K562 (cell line): ENCODE measurements at regions not wholly inside any gene's neighbourhood (a gene's known extent, or its start where the extent isn't known, plus 50 kb on each side); places are given as distances from the start of the nearest gene placed in this dataset.

ENCODE experiments used
- ATF2 ChIP-seq: sonication (generic); formaldehyde crosslinking; IDR thresholded peaks from 2 replicates; pipeline ENCODE4 v1.8.1; 2022; ENCODE audit warnings: missing genetic modification reagents
- ATF6 ChIP-seq: sonication (generic); formaldehyde crosslinking; IDR thresholded peaks from 2 replicates; pipeline ENCODE4 v1.4.0; 2020; ENCODE audit warnings: mild to moderate bottlenecking, missing genetic modification reagents
- GTF3C2 ChIP-seq: IDR thresholded peaks from 3 replicates; pipeline ENCODE4 v1.6.1; 2011; ENCODE audit warnings: borderline replicate concordance, mild to moderate bottlenecking, moderate library complexity; ENCODE audit not compliant: insufficient read length; ENCODE audit errors: extremely low read depth
- HINFP ChIP-seq: fragments of 450-650 bp; conservative IDR thresholded peaks from 2 replicates; pipeline ENCODE4 v1.6.1; 2016; ENCODE audit warnings: missing genetic modification characterization, low read depth, mild to moderate bottlenecking, control low read depth, missing compliant biosample characterization
- HMGN3 ChIP-seq: IDR thresholded peaks from 2 replicates; pipeline ENCODE4 v1.6.1; 2011; ENCODE audit warnings: borderline replicate concordance, low read depth, mild to moderate bottlenecking, mixed read lengths, low read length; ENCODE audit not compliant: insufficient read length; ENCODE audit errors: extremely low read depth
- MEIS2 ChIP-seq: fragments of 450-650 bp; IDR thresholded peaks from 2 replicates; pipeline ENCODE4 v1.6.1; 2014; ENCODE audit warnings: mild to moderate bottlenecking; ENCODE audit not compliant: partially characterized antibody
- NFE2L1 ChIP-seq: fragments of 450-650 bp; IDR thresholded peaks from 2 replicates; pipeline ENCODE4 v1.6.1; 2016; ENCODE audit warnings: missing genetic modification characterization, low read depth, mild to moderate bottlenecking, missing compliant biosample characterization, moderate library complexity, borderline replicate concordance
- PURB ChIP-seq: sonication (generic); formaldehyde crosslinking; IDR thresholded peaks from 2 replicates; pipeline ENCODE4 v1.9.0; 2021; ENCODE audit warnings: low read depth, mild to moderate bottlenecking, missing genetic modification reagents
- ZBTB11 ChIP-seq, 3 experiments: fragments of 200-800 bp in 1 of 3; fragments of 250-450 bp in 1 of 3; fragments of 450-650 bp in 1 of 3; sonication (Bioruptor Pico) in 1 of 3; sonication (Bioruptor generic) in 1 of 3; formaldehyde crosslinking in 1 of 3; IDR thresholded peaks; 2 replicates each; pipeline versions ENCODE4 v1.6.1 to v1.8.0; 2016 to 2022; ENCODE audit warnings: mild to moderate bottlenecking in 2 of 3, missing genetic modification characterization in 2 of 3, missing compliant biosample characterization in 1 of 3, moderate library complexity in 1 of 3
- ZFP36 ChIP-seq: fragments of 150-350 bp; IDR thresholded peaks from 2 replicates; pipeline ENCODE4 v1.6.1; 2018; ENCODE audit warnings: low read length, low read depth; ENCODE audit not compliant: partially characterized antibody
- ZNF124 ChIP-seq: sonication (generic); formaldehyde crosslinking; IDR thresholded peaks from 2 replicates; pipeline ENCODE4 v1.8.1; 2022; ENCODE audit warnings: missing genetic modification reagents
- ZNF217 ChIP-seq: sonication (generic); formaldehyde crosslinking; IDR thresholded peaks from 2 replicates; pipeline ENCODE4 v1.8.0; 2022; ENCODE audit warnings: mild to moderate bottlenecking, missing genetic modification reagents
- ZNF586 ChIP-seq: fragments of 450-650 bp; formaldehyde crosslinking; conservative IDR thresholded peaks from 2 replicates; pipeline ENCODE4 v1.4.0; 2020; ENCODE audit warnings: mild to moderate bottlenecking, moderate library complexity

GRCh38 chr12:23006413-23006812 lies 381.4 kb downstream of the ETNK1 start (continued):
- TF ChIP-seq ZBTB11 (CRISPR knock-in tag; IDR thresholded peaks at IDR 0.05) (no peak), ZNF586 (CRISPR knock-in tag) (no peak), ATF2 (CRISPR knock-in tag) (no peak), GTF3C2 (no peak), ATF6 (no peak), ZFP36 (no peak), NFE2L1 (tag) (no peak), HMGN3 (no peak), ZNF217 (CRISPR knock-in tag) (no peak), ZNF124 (no peak), MEIS2 (no peak), HINFP (tag) (no peak), PURB (CRISPR knock-in tag) (no peak)
